ENCODE measurements at regions not wholly inside any gene's neighbourhood (a gene's known extent, or its start where the extent isn't known, plus 50 kb on each side); places are given as distances from the start of the nearest gene placed in this dataset.
A peak's percentile ranks its signal among the peaks of the same experiment; 100 is the strongest.

DNA sequence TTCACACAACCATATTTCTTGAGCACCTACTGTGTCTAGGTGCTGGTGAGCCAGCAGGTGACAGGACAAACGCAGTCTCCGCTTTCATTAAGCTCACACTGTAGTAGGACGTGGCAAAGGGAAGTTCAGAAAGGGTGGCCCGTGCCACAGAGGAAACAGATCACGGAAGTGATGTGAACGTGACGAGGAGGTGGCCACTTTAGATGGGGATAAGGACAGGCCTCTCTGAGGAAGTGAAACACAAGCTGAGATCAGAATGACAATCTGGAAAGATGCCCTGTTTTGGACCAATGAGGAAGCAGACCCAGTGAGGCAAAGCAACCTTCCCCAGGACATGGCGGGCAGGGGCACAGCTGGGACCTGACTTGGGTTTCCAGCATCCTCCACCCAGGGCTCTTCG lies 127.4 kb upstream of the PRMT8 start:
- no peak for TF ChIP-seq ZNF274 (IDR thresholded peaks at IDR 0.05; ENCODE audit: low read depth, low read length)
- H3K4me3 ChIP-seq (ENCODE audit: low read length): no peak overlapping the region

DNA sequence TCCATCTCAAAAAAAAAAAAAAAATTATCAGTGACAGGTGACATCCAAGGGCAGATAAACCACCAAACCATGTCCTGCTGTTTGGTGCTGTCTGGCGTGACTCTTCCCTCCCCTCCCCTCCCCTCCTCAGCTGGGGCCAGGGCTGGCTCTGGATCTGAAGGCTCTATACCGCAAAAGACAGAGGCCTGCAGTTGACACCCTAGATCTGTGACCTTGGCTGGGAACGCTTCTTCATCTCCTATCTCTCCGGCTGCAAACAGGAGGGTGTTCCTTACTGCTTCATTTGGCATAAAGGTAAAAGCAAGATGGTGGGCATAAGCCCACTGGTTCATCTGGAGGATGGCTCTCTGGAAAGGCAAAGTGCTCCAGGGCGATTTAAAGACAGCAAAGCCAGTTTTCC lies 126.8 kb upstream of the PRMT8 start:
- TF ChIP-seq ZNF274 (IDR thresholded peaks at IDR 0.05; ENCODE audit: low read depth, low read length): no peak
- no peak overlapping the region for H3K4me3 ChIP-seq (ENCODE audit: low read length)

DNA sequence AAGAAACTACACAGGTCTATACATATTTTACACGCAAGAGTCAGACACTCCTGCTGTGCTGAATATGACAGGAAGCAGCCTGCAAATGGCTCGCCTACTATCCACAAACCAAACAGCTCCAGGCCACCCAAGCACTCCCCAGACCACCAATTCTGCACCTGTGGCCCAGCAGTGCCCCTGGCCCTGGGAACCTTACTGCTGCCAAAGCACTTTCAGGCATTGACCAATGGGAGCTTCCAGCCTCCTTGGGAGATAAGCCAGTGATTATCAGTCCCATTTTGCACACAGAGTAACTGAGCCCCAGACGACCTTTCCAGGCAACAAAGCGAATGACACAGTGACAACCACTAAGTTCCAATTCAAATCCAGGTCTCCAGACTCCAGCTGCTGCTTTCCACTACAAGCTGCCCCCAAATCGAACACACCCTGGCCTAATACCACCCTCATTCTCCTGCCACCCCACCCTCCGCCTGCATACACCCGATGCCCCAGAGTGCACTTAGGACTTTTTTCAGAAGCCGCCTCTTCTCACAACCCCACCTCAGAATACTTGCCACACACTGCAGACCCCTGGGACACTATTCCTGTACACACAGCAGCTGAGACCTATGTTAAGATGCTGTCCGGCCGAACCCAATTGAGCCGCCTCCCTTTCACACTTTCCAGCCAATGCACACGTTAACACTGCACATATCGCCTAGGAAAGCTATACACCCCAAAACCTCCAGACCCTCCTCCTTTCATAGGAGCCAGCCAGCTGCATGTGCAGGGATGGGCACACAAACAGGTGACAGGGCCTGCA lies 126.1 kb upstream of the PRMT8 start:
- peak overlapping the region; percentile 57; the same call in 1 of the 2 replicates for H3K4me3 ChIP-seq (ENCODE audit: low read length)
- no peak for TF ChIP-seq ZNF274 (IDR thresholded peaks at IDR 0.05; ENCODE audit: low read depth, low read length)

DNA sequence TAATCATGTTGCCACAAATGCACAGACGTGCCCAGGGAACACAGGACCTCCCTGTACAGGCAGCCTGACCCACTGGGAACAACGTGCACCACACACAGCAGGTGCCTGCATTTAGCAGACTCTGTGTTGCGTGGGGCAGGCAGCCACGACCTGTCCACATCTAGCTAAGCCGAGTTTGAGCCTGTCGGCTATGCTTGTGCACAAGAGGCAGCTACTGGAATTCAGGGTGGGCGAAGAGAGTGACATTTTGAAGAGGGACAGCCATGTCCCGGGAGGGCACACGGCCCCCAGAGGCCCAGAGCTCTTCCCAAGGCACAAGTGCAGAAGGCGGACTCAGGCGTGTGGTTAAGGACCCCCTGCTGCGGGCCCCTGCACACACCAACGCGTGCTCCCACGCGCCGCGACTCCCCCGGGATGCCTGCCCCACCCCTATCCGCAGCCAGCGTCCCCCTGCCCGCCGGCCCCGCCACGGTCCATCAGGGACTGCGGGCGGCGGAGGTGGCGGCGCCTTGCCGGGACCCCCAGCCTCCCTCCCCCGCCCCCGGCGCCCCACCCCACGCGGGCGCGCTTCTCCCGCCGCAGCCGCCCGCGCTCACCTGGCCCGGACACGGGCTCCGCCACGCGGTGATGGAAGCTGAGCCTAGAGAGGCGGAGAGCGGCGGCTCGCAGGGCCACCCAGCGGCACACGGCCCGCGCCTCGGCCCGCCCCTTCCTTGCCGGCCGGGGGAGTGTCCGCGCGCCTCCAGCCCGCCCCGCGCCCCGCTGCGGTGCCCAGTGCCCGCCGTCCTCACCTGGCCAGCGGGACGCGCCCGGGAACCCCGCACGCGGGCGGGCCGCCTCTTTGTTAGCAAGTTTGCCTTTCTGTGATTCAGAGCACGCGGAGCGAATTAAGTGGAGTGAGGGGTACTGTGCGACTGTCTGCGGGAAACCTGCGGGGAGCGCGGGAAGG lies 125.3 kb upstream of the PRMT8 start:
- H3K4me3 ChIP-seq (ENCODE audit: low read length): peak overlapping the region; percentile 57; the same call in 1 of the 2 replicates
- no peak for TF ChIP-seq ZNF274 (IDR thresholded peaks at IDR 0.05; ENCODE audit: low read depth, low read length)

DNA sequence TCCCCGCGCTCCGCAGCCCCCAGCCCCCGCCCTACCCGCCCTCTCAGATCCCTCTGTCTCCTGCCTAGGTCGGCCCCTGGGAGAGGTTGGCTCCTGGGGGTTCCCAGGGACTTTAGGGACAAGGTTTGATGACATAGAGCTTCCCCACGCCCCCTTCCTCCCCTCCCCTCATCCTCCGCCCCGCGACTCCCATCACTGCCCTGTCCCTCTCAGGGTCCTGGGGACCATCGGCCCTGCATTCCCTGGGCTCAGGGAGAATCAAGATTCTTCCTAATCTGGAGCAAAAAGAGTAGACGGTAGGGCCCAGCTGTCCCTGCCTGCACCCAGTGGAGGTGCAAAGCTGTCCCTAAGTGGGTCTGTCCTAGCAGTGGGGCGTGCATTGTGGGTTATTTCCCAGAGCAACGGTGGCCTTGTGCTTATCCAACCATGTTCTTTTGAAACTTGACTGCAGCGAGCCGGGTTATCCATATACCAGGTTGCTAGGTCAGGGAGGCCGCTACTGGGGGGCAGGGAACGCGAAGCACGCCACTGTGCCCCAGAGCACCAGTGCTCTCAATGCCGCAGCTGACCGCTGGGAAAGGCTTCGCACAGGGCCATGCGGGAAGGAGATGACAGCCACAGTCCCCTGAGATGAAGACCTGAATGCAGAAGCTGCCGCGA lies 124.4 kb upstream of the PRMT8 start:
- no peak for TF ChIP-seq ZNF274 (IDR thresholded peaks at IDR 0.05; ENCODE audit: low read depth, low read length)
- peak overlapping the region; percentile 44; the same call in 1 of the 2 replicates for H3K4me3 ChIP-seq (ENCODE audit: low read length)

DNA sequence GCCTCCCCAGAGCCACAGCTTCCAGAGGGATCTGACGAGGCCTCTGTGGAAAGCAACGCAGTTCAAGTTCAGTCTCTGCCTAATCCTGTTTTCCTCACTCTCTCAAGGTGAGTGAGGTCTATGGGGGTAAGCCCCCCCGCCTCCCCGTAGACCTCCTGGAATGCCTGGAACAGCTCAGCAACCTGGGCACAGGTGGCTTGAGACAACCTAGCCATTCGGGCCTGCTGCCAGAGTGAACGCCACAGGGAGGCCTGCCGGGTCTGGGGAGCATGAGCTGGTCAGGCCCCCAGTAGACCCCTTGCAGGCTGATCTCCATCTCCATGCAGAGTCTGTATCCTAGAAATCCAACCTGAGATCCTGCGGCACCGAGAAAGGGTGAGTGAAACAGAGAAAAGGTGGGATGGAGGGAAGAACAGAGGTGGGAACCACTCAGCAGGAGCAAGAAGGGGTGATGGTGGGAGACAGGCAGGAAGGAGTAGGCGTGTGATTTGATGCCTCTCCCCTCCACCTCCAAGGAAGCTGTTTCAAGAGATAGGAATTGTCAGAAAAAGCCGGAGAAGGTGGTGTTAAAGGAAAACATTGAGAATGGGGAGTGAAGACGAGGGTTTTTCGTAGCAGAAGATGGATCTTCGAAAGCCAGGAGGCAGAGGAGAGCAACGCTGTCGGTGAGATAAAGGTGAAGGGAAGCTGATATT lies 123.1 kb upstream of the PRMT8 start:
- no peak for TF ChIP-seq ZNF274 (IDR thresholded peaks at IDR 0.05; ENCODE audit: low read depth, low read length)
- H3K4me3 ChIP-seq (ENCODE audit: low read length): no peak overlapping the region

DNA sequence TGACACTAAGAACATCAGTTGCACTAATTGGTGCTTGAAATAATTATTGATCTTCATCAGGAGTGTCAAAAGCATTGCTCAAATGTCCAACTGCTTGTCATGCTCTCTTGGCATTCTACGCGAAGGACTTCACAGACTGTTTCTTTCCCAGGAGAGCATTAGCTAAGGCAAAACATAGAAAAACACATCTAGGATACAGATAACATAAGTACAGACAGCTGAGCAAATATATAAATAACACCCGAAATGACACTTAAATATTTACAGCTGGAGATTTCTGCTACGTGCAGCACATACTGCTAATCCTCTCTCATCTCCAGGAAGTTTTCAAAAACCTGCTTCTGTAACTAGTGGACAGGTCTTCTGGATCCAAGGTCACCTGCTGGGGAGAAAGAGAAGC lies 120.0 kb upstream of the PRMT8 start:
- TF ChIP-seq ZNF274 (IDR thresholded peaks at IDR 0.05; ENCODE audit: low read depth, low read length): no peak
- H3K4me3 ChIP-seq (ENCODE audit: low read length): no peak overlapping the region

DNA sequence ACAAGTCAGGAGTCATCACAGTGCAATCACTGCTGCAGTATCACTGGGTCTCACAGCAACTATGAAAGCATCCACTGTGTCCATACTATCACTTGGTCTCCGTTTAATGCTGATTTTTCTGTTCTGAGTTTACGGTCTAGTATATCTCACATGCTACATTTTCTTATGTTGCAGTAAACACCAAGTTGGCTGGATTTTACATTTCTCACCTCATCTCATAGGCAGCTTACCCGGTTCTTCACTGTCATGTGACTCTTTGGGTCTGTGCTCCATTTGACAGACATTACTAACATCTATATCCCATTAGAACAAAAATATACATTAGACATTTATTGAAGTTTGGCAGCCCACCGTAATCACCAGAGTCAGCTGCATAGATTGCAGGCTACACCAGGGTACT lies 115.7 kb upstream of the PRMT8 start:
- H3K4me3 ChIP-seq (ENCODE audit: low read length): no peak overlapping the region
- no peak for TF ChIP-seq ZNF274 (IDR thresholded peaks at IDR 0.05; ENCODE audit: low read depth, low read length)

DNA sequence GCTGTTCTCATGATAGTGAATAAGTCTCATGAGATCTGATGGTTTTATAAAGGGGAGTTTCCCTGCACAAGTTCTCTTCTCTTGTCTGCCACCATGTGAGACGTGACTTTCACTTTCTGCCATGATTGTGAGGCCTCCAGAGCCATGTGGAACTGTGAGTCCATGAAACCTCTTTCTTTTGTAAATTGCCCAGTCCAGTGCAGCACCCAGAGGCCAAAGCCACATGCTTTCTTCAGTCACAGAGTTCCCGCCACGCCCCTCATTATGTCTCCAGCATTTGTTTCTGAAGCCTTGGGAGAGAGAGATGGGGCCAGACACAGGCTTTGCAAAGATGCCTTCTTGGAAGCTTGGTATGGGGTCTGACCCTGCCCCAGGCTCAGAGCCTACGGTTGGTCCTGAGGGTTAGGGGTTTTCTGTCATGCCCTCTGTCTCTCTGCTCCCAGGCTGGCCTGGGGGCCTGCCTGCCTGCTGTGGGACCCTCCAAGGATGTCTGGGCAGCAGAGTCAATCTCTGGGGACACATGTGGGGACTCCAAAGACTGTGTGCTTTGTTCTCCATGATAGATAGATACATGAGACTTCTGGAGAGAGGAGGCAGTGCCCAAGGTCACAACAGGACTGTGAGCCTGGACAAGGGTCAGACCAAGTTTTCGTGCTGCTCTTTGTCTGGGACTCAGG lies 114.1 kb upstream of the PRMT8 start:
- H3K4me3 ChIP-seq (ENCODE audit: low read length): no peak overlapping the region

DNA sequence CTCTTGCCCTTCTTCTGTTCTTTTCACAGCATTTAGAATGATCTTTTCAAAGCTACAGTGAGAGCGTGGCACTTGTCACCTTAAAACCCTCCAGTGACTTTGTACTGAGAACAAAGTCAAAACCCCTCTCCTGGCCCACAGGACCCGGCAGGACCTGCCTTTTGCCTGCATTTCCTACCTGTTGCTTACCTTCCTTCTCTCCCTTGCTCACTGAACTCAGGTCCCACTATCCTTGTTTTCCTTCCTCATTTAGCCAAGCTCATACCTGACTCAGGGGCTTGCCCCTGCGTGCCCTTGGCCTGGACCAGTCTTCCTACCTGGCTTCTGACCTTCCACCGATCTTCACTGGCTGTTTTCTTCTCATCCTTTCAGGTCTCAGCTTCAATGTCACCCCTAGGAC lies 112.3 kb upstream of the PRMT8 start:
- H3K4me3 ChIP-seq (ENCODE audit: low read length): no peak overlapping the region
- TF ChIP-seq ZNF274 (IDR thresholded peaks at IDR 0.05; ENCODE audit: low read depth, low read length): no peak

More for the DNA sequence above, 114.1 kb upstream of the PRMT8 start:
- TF ChIP-seq ZNF274 (IDR thresholded peaks at IDR 0.05; ENCODE audit: low read depth, low read length): no peak

DNA sequence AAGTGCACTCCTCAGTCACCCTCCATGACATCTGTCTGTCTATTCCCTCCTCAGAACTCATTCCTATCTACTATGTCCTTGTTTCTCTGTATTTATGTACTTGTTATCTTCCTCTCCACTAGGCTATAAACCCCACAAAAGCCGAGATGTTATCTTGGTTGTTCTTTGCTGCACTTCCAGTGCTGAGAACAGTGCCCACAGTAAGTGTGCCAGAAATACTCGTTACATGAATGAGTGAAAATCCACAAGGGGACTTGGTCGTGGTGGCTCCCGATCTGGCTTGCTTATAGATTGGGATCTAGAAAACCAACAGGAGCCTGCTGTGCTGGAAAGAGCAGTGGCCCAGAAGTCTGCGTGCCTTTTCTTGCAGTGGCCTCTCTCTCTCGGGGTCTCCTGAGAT lies 111.9 kb upstream of the PRMT8 start:
- no peak overlapping the region for H3K4me3 ChIP-seq (ENCODE audit: low read length)
- TF ChIP-seq ZNF274 (IDR thresholded peaks at IDR 0.05; ENCODE audit: low read depth, low read length): no peak

DNA sequence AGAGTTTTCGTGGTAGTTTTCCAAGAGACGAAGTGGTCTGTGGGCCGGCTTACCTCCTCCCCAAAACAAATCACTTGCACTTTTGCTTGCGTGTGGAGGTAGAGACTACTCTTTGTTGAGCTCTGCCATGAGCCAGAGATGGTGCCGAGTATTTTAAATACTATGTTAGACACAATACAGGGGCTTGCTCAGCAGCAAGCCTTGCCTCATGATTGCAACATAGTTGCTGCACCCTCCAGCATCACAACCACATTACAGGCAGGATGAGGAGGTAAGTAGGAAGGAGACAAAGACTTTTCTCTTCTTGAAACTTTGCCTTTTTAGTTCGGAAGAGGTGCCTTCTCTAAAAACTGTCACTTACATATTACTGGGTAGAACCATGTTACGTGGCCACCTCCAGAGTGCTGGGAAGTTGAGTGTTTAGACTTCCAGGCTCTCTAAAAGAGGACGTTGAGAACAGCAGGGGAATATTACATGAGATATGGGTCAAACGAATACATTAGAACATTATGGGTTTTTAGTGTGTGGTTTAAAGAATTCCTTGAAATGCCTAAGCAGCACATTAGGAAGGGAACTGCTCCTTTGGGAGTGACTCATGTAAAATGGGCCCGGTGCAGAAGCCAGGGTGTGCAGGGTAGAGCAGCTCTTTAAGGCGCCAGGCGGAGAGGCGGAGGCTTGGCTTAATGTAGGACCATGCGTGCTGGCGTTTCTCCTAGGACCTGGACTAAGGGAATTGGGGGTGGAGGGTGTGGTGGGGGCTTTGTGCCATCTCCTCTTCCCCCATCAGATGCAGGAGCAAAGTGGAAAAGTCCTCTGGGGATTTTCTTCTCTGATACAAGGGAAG lies 110.6 kb upstream of the PRMT8 start:
- no peak overlapping the region for H3K4me3 ChIP-seq (ENCODE audit: low read length)
- TF ChIP-seq ZNF274 (IDR thresholded peaks at IDR 0.05; ENCODE audit: low read depth, low read length): no peak
